ENCODE measurements at regions not wholly inside any gene's neighbourhood (a gene's known extent, or its start where the extent isn't known, plus 50 kb on each side); places are given as distances from the start of the nearest gene placed in this dataset.

- Histone ChIP-seq H3K4me1 (ENCODE audit: control insufficient read depth in 1 of 2, insufficient read depth in 2 of 2, low read length in 2 of 2) (peaks cover 0 to 4% of the 10 kb centered on the region in 2 donors), H3K4me2 (replicated peaks; ENCODE audit: extremely low read depth, low read length, poor library complexity, severe bottlenecking) (no peak overlapping the region), H3K9ac (ENCODE audit: insufficient read depth, low read length, poor library complexity, severe bottlenecking) (no peak overlapping the region), H3K9me3 (replicated peaks in 1 of 2; ENCODE audit: control insufficient read depth in 1 of 2, insufficient read depth in 1 of 2, low read length in 2 of 2) (no peaks in the 10 kb centered on the region), H3K4me3 (replicated peaks in 1 of 3; ENCODE audit: low read depth in 2 of 3, low read length in 3 of 3) (no peak overlapping the region), H2AFZ (ENCODE audit: insufficient read depth, low read depth, low read length, poor library complexity, severe bottlenecking) (no peak overlapping the region), H4K20me1 (ENCODE audit: insufficient read depth, low read length) (no peaks in the 10 kb centered on the region), H3K27ac (ENCODE audit: low read depth in 1 of 2, low read length in 2 of 2) (no peak overlapping the region), H3K79me2 (ENCODE audit: insufficient read depth, low read length) (no peaks in the 10 kb centered on the region), H3K36me3 (replicated peaks in 1 of 2; ENCODE audit: control insufficient read depth in 1 of 2, insufficient read depth in 2 of 2, low read length in 2 of 2) (no peaks in the 10 kb centered on the region), H3K27me3 (ENCODE audit: control insufficient read depth in 2 of 2, insufficient read depth in 2 of 2, low read length in 2 of 2) (no peaks in the 10 kb centered on the region)
- H3K9me3 Mint-ChIP-seq, result peaks cover 0 to 4% (median 0%) of the 10 kb centered on the region in 7 donors
- no peak overlapping the region for H3K4me3 Mint-ChIP-seq
- no peaks in the 10 kb centered on the region for H3K36me3 Mint-ChIP-seq
- intact Hi-C loops (cut with micrococcal nuclease), result no loop called here
- DNase-seq, result no peak
- H3K27ac Mint-ChIP-seq, result no peak overlapping the region
- TF ChIP-seq, protein P1, sequence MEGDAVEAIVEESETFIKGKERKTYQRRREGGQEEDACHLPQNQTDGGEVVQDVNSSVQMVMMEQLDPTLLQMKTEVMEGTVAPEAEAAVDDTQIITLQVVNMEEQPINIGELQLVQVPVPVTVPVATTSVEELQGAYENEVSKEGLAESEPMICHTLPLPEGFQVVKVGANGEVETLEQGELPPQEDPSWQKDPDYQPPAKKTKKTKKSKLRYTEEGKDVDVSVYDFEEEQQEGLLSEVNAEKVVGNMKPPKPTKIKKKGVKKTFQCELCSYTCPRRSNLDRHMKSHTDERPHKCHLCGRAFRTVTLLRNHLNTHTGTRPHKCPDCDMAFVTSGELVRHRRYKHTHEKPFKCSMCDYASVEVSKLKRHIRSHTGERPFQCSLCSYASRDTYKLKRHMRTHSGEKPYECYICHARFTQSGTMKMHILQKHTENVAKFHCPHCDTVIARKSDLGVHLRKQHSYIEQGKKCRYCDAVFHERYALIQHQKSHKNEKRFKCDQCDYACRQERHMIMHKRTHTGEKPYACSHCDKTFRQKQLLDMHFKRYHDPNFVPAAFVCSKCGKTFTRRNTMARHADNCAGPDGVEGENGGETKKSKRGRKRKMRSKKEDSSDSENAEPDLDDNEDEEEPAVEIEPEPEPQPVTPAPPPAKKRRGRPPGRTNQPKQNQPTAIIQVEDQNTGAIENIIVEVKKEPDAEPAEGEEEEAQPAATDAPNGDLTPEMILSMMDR (IDR thresholded peaks at IDR 0.05), result no peak
- WGBS (ENCODE audit: insufficient coverage), result 100% methylated on average over 1 of the region's 3 CpGs
- peaks cover 3% of the 10 kb centered on the region for H3K4me1 Mint-ChIP-seq
- peaks cover 0 to 3% (median 0%) of the 10 kb centered on the region in 3 donors for H3K27me3 Mint-ChIP-seq (ENCODE audit: low read depth in 3 of 3)
Measured at GRCh38 chr6:93047033-93047432, 372.3 kb downstream of the EPHA7 start.

DNA sequence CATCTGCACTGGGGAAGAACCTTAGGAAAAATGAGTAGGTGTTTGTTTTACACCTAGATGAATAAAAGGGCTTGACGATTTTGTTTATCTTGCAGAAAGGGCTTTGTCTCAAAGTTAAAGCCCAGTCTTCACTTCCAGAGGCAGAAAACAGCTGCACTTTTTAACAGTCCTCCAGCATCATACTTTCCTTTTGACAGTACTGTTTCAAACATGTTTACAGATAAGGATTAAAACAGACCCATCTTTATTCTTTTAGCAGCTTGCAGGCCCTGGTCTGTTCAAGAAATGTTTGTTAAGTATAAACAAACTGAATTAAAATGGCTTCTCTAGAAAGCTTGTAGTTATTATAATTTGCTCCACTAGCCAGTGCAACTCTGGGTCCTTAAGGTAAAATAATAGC lies 374.2 kb downstream of the EPHA7 start:
- Histone ChIP-seq H3K9me3 (replicated peaks in 1 of 2; ENCODE audit: control insufficient read depth in 1 of 2, insufficient read depth in 1 of 2, low read length in 2 of 2) (no peaks in the 10 kb centered on the region), H3K4me3 (replicated peaks in 1 of 3; ENCODE audit: low read depth in 2 of 3, low read length in 3 of 3) (no peak overlapping the region), H3K27ac (ENCODE audit: low read depth in 1 of 2, low read length in 2 of 2) (no peak overlapping the region), H3K27me3 (ENCODE audit: control insufficient read depth in 2 of 2, insufficient read depth in 2 of 2, low read length in 2 of 2) (no peaks in the 10 kb centered on the region), H3K9ac (ENCODE audit: insufficient read depth, low read length, poor library complexity, severe bottlenecking) (no peak overlapping the region), H3K79me2 (ENCODE audit: insufficient read depth, low read length) (no peaks in the 10 kb centered on the region), H4K20me1 (ENCODE audit: insufficient read depth, low read length) (no peaks in the 10 kb centered on the region), H3K36me3 (replicated peaks in 1 of 2; ENCODE audit: control insufficient read depth in 1 of 2, insufficient read depth in 2 of 2, low read length in 2 of 2) (no peaks in the 10 kb centered on the region), H2AFZ (ENCODE audit: insufficient read depth, low read depth, low read length, poor library complexity, severe bottlenecking) (no peak overlapping the region), H3K4me1 (ENCODE audit: control insufficient read depth in 1 of 2, insufficient read depth in 2 of 2, low read length in 2 of 2) (peaks cover 6 to 14% of the 10 kb centered on the region in 2 donors), H3K4me2 (replicated peaks; ENCODE audit: extremely low read depth, low read length, poor library complexity, severe bottlenecking) (no peak overlapping the region)
- Mint-ChIP-seq H3K4me3 (no peak overlapping the region), H3K4me1 (peaks cover 13% of the 10 kb centered on the region), H3K9me3 (peaks cover 0 to 6% (median 0%) of the 10 kb centered on the region in 7 donors), H3K27ac (no peak overlapping the region), H3K27me3 (ENCODE audit: low read depth in 3 of 3) (peaks cover 0 to 3% (median 0%) of the 10 kb centered on the region in 3 donors), H3K36me3 (no peaks in the 10 kb centered on the region)
- no CpG with 5 or more reads among the region's 1 CpG for WGBS (ENCODE audit: insufficient coverage)
- TF ChIP-seq, protein P1 (IDR thresholded peaks at IDR 0.05), result no peak
- DNase-seq, result no peak
- intact Hi-C loops (cut with micrococcal nuclease), result no loop called here
